A549 (cell line): ENCODE measurements at regions not wholly inside any gene's neighbourhood (a gene's known extent, or its start where the extent isn't known, plus 50 kb on each side); places are given as distances from the start of the nearest gene placed in this dataset.

Source experiments
- ATAC-seq, 2 experiments: fragments of 200-7000 bp in 1 of 2; fragments of >200 bp in 1 of 2; cut with Nextera tagmentation in 1 of 2; cut with Tn5 transposase in 1 of 2; 3 replicates each; pipeline versions ENCODE4 v1.8.0 to v1.9.1; 2018 to 2020; ENCODE audit warnings: mild to moderate bottlenecking in 1 of 2, moderate library complexity in 1 of 2
- CTCF ChIA-PET: fragments of 300-600 bp; sonication (Branson Sonifier 250); formaldehyde crosslinking; extraction: SDS; loops from one replicate; lab custom pipeline; 2021; ENCODE audit warnings: antibody characterized with exemption, inconsistent platforms; lab: Yijun Ruan, JAX
- POLR2A ChIA-PET: fragments of 350-600 bp; formaldehyde crosslinking; extraction: SDS; loops from one replicate; lab custom pipeline; 2021; ENCODE audit warnings: antibody characterized with exemption, inconsistent platforms; lab: Yijun Ruan, JAX
- DNase-seq, 2 experiments: peaks; one replicate each; pipeline versions ENCODE4 v3.0.0 to v3.0.0-alpha.2; 2011 to 2016; ENCODE audit warnings: low read depth in 1 of 2, low spot score in 1 of 2
- FAIRE-seq: peaks from 2 replicates; lab custom pipeline; 2011; peaks lifted over from hg19 to GRCh38; lab: Jason Lieb, UNC
- H3K27ac ChIP-seq, 2 experiments: fragments of >200 bp; sonication (Bioruptor Twin); formaldehyde crosslinking; 3 replicates each; pipeline ENCODE4 v1.5.1; 2016 to 2017
- H3K4me1 ChIP-seq: fragments of >200 bp; sonication (Bioruptor Twin); formaldehyde crosslinking; 3 replicates; pipeline ENCODE4 v1.6.1; 2016
- H3K4me2 ChIP-seq: fragments of >200 bp; sonication (Bioruptor Twin); formaldehyde crosslinking; 3 replicates; pipeline ENCODE4 v1.6.1; 2016
- H3K4me3 ChIP-seq: fragments of >200 bp; sonication (Bioruptor Twin); formaldehyde crosslinking; 3 replicates; pipeline ENCODE4 v1.5.1; 2016
- H3K9me3 ChIP-seq: fragments of >200 bp; sonication (Bioruptor Twin); formaldehyde crosslinking; 3 replicates; pipeline ENCODE4 v1.6.1; 2016
- BHLHE40 ChIP-seq: IDR thresholded peaks from 2 replicates; pipeline ENCODE4 v1.6.1; 2012; ENCODE audit warnings: low read depth, low read length, inconsistent platforms
- CEBPB ChIP-seq, 2 experiments: fragments of >200 bp in 1 of 2; sonication (Bioruptor Twin) in 1 of 2; formaldehyde crosslinking in 1 of 2; IDR thresholded peaks; 2 replicates each; pipeline ENCODE4 v1.6.1; 2012 to 2016
- EHMT2 ChIP-seq: fragments of 200-600 bp; sonication (generic); IDR thresholded peaks from 2 replicates; pipeline ENCODE4 v1.6.1; 2016; ENCODE audit warnings: antibody characterized with exemption, low read depth, mild to moderate bottlenecking, moderate library complexity
- ESRRA ChIP-seq: fragments of 150-350 bp; IDR thresholded peaks from 2 replicates; pipeline ENCODE4 v1.6.1; 2014; ENCODE audit warnings: mild to moderate bottlenecking, low read length, borderline replicate concordance
- FOSB ChIP-seq: fragments of 250-450 bp; sonication (Bioruptor Pico); IDR thresholded peaks from 2 replicates; pipeline ENCODE4 v1.5.0; 2020; ENCODE audit warnings: mild to moderate bottlenecking, moderate library complexity
- FOSL2 ChIP-seq, 2 experiments: fragments of 450-650 bp in 1 of 2; fragments of >200 bp in 1 of 2; sonication (Bioruptor Twin) in 1 of 2; formaldehyde crosslinking; IDR thresholded peaks; 2 replicates each; pipeline versions ENCODE4 v1.5.0 to v1.6.1; 2016 to 2020; ENCODE audit warnings: mild to moderate bottlenecking in 1 of 2, moderate library complexity in 1 of 2
- FOXS1 ChIP-seq: fragments of 250-450 bp; sonication (Bioruptor Pico); IDR thresholded peaks from 2 replicates; pipeline ENCODE4 v1.5.0; 2020; ENCODE audit warnings: mild to moderate bottlenecking, moderate library complexity
- GATA3 ChIP-seq: IDR thresholded peaks from 2 replicates; pipeline ENCODE4 v1.6.1; 2012; ENCODE audit warnings: borderline replicate concordance
- HDAC2 ChIP-seq: fragments of 200-600 bp; sonication (generic); IDR thresholded peaks from 2 replicates; pipeline ENCODE4 v1.6.1; 2016
- HEYL ChIP-seq: fragments of 250-450 bp; sonication (Bioruptor Pico); IDR thresholded peaks from 2 replicates; pipeline ENCODE4 v1.8.0; 2021; ENCODE audit warnings: mild to moderate bottlenecking, moderate library complexity
- HOXA7 ChIP-seq: fragments of 250-450 bp; sonication (Bioruptor Pico); IDR thresholded peaks from 2 replicates; pipeline ENCODE4 v1.5.0; 2020; ENCODE audit warnings: mild to moderate bottlenecking, moderate library complexity
- HOXB13 ChIP-seq: fragments of 250-450 bp; sonication (Bioruptor Pico); IDR thresholded peaks from 2 replicates; pipeline ENCODE4 v1.5.0; 2020; ENCODE audit warnings: low read depth, mild to moderate bottlenecking, moderate library complexity
- HOXB5 ChIP-seq: fragments of 250-450 bp; sonication (Bioruptor Pico); IDR thresholded peaks from 2 replicates; pipeline ENCODE4 v1.5.0; 2020; ENCODE audit warnings: mild to moderate bottlenecking, moderate library complexity
- JUNB ChIP-seq: fragments of >200 bp; sonication (Bioruptor Twin); formaldehyde crosslinking; IDR thresholded peaks from 2 replicates; pipeline ENCODE4 v1.6.1; 2016
- KDM5A ChIP-seq: fragments of 200-600 bp; sonication (generic); IDR thresholded peaks from 2 replicates; pipeline ENCODE4 v1.6.1; 2016; ENCODE audit warnings: antibody characterized with exemption, mild to moderate bottlenecking
- NR3C1 ChIP-seq: fragments of >200 bp; sonication (Bioruptor Twin); formaldehyde crosslinking; IDR thresholded peaks from 3 replicates; pipeline ENCODE4 v1.6.1; 2017
- PHF8 ChIP-seq: fragments of 200-600 bp; sonication (generic); IDR thresholded peaks from 2 replicates; pipeline ENCODE4 v1.6.1; 2016; ENCODE audit warnings: low read depth, mild to moderate bottlenecking, antibody characterized with exemption, moderate library complexity, borderline replicate concordance
- POLR2A ChIP-seq: IDR thresholded peaks from 2 replicates; pipeline ENCODE4 v1.6.1; 2012; ENCODE audit warnings: mild to moderate bottlenecking, low read length
- POLR2AphosphoS2 ChIP-seq: conservative IDR thresholded peaks from 2 replicates; pipeline ENCODE4 v1.6.1; 2012; ENCODE audit warnings: low read length, improper control_type of control experiment, inconsistent platforms
- RCOR1 ChIP-seq: fragments of 150-350 bp; IDR thresholded peaks from 2 replicates; pipeline ENCODE4 v1.6.1; 2014; ENCODE audit warnings: antibody characterized with exemption, low read length, low read depth
- RFX5 ChIP-seq: fragments of 450-650 bp; IDR thresholded peaks from 2 replicates; pipeline ENCODE4 v1.7.1; 2014; ENCODE audit warnings: antibody characterized with exemption, mild to moderate bottlenecking, moderate library complexity
- TFCP2L1 ChIP-seq: fragments of 250-450 bp; sonication (Bioruptor Pico); IDR thresholded peaks from 2 replicates; pipeline ENCODE4 v1.5.0; 2021; ENCODE audit warnings: mild to moderate bottlenecking
- ZC3H11A ChIP-seq: fragments of 450-650 bp; IDR thresholded peaks from 2 replicates; pipeline ENCODE4 v1.6.1; 2014; ENCODE audit warnings: antibody characterized with exemption, mild to moderate bottlenecking
- ZFP36 ChIP-seq: fragments of 450-650 bp; IDR thresholded peaks from 2 replicates; pipeline ENCODE4 v1.6.1; 2014; ENCODE audit warnings: borderline replicate concordance; ENCODE audit not compliant: partially characterized antibody
- ZNF302 ChIP-seq: fragments of 250-450 bp; sonication (Bioruptor Pico); IDR thresholded peaks from 2 replicates; pipeline ENCODE4 v1.9.0; 2021; ENCODE audit warnings: inconsistent platforms, mild to moderate bottlenecking, moderate library complexity
- ZSCAN20 ChIP-seq: fragments of 250-450 bp; sonication (Bioruptor Pico); IDR thresholded peaks from 2 replicates; pipeline ENCODE4 v1.8.0; 2022; ENCODE audit warnings: mild to moderate bottlenecking, moderate library complexity
- WGBS: methylation state at CpG from one replicate; pipeline ENCODE4 v1.1.6; 2017; ENCODE audit errors: missing lambda C conversion rate; 5-methylcytosine and 5-hydroxymethylcytosine counted together
- TF ChIP-seq, protein P1 (sequence below): fragments of 250-450 bp; sonication (Bioruptor Pico); IDR thresholded peaks from 2 replicates; pipeline ENCODE4 v1.5.0; 2020; ENCODE audit warnings: low read depth, mild to moderate bottlenecking, moderate library complexity
- TF ChIP-seq, protein P2 (sequence below): IDR thresholded peaks from 2 replicates; pipeline ENCODE4 v1.6.1; 2012
- TF ChIP-seq, protein P3 (sequence below): IDR thresholded peaks from 2 replicates; pipeline ENCODE4 v1.6.1; 2012; ENCODE audit warnings: low read depth, borderline replicate concordance
- TF ChIP-seq, protein P4 (sequence below): fragments of >200 bp; sonication (Bioruptor Twin); formaldehyde crosslinking; IDR thresholded peaks from 3 replicates; pipeline ENCODE4 v1.5.1; 2016

DNA sequence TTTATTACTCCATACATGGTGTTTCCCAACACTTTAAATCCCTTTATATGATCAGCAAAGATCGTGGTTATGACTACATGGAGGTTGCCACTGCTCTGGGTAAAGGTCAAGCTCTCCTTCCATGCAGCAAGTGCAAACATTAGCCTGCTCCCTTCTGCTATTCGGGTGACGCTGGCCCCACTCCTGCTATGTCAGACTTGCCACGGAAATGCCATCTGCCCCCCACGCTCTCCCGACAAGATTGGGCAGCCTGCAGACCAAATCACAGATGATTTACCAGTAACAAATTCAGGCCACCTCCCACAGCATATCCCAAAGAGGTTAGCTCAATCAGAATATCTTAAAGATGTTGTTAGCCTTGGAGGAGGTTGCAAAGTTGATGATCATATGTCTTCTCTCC is 77.8 kb upstream of the MGMT start:
- ChIA-PET POLR2A (no interaction called here), CTCF (interaction anchor here (0.6 kb wide), 1 partner anchor 47 kb away, joined by 4 read pairs; no protein-coding TSS in a partner anchor)
- no peak overlapping the region for H3K27ac ChIP-seq
- no peak overlapping the region for H3K4me3 ChIP-seq
- ATAC-seq (no peak), FAIRE-seq (no peak), DNase-seq (no peak)
- no peaks in the 10 kb centered on the region for H3K4me1 ChIP-seq
- no peak overlapping the region for H3K4me2 ChIP-seq
- WGBS = 4% methylated on average over 6 of the region's 6 CpGs
- H3K9me3 ChIP-seq = no peaks in the 10 kb centered on the region
- TF ChIP-seq, protein P1, sequence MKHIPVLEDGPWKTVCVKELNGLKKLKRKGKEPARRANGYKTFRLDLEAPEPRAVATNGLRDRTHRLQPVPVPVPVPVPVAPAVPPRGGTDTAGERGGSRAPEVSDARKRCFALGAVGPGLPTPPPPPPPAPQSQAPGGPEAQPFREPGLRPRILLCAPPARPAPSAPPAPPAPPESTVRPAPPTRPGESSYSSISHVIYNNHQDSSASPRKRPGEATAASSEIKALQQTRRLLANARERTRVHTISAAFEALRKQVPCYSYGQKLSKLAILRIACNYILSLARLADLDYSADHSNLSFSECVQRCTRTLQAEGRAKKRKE (CRISPR knock-in tag) = no peak
- TF ChIP-seq HOXA7 (no peak), ZFP36 (no peak), TFCP2L1 (no peak), HOXB13 (CRISPR knock-in tag) (no peak), FOSB (no peak), NR3C1 (no peak), HOXB5 (CRISPR knock-in tag) (no peak), POLR2A (no peak), EHMT2 (no peak), HEYL (CRISPR knock-in tag) (no peak)

DNA sequence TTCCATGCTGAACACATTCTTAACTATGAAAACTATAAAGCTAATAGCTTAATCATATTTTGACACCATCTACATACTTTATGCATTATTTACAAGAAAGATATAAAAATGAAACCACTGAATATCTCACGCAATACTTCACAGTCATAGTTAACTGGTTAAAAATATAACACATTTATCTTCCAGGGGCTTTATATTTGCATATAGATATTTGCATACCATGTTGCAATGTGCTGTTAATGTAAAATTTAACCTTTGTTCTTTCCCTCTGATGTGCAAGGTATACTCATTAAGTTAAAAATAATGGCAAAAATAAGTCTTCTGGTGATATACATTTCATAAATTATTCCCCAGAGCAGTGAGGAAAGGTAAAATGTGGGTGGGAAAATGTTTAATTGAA is 76.9 kb upstream of the MGMT start:
- FAIRE-seq = no peak
- TF ChIP-seq FOXS1 (CRISPR knock-in tag) = no peak
- no peak for TF ChIP-seq ZNF302 (CRISPR knock-in tag)
- no peak for ATAC-seq
- WGBS = 63% methylated on average over 1 of the region's 1 CpG
- DNase-seq = no peak
- ChIA-PET POLR2A (no interaction called here), CTCF (no interaction called here)
- Histone ChIP-seq H3K4me2 (no peak overlapping the region), H3K4me3 (no peak overlapping the region), H3K4me1 (no peaks in the 10 kb centered on the region), H3K9me3 (no peaks in the 10 kb centered on the region), H3K27ac (no peak overlapping the region)

DNA sequence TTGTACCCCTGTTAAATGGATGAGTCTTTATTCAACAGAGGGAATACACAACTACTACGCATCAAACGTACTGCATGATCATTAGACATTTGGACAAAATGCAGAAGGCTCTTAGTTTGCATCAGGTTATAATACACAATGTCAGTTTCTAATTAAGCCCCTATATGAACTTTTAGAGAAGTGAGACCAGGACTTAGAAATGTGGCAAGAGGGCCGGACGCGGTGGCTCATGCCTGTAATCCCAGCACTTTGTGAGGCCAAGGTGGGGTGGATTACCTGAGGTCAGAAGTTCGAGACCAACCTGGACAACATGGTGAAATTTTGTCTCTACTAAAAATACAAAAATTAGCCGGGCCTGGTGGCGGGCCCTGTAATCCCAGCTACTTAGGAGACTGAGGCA is 76.3 kb upstream of the MGMT start:
- H3K9me3 ChIP-seq = no peaks in the 10 kb centered on the region
- no peaks in the 10 kb centered on the region for H3K4me1 ChIP-seq
- FAIRE-seq = no peak
- ChIA-PET POLR2A (no interaction called here), CTCF (no interaction called here)
- DNase-seq = no peak
- 22% methylated on average over 8 of the region's 8 CpGs for WGBS
- no peak overlapping the region for H3K4me2 ChIP-seq
- no peak overlapping the region for H3K27ac ChIP-seq
- no peak overlapping the region for H3K4me3 ChIP-seq
- ATAC-seq = no peak
- no peak for TF ChIP-seq FOSL2 (IDR thresholded peaks at IDR 0.05)
- no peak for TF ChIP-seq FOSL2 (CRISPR knock-in tag; IDR thresholded peaks at IDR 0.05)
- no peak for TF ChIP-seq PHF8
- TF ChIP-seq GATA3 = no peak

DNA sequence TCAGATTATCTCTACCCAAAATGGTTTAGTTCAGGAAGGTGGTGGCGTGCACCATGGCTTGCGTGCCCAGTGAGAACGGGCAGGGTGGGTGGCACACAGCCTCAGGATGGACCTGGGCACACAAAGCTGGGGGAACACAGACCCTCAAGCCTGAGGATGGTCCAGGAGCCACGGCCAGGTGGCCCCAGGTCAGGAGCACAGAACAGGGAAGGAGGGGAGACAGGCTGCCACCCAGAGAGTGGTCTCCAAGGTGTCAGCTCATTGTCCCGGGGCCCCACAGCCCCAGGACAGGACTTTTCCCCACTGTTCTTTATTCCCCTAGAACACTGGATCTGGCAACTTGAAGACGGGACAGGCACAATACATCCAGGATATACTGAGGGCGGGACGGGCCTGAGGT is 75.6 kb upstream of the MGMT start:
- no peaks in the 10 kb centered on the region for H3K4me1 ChIP-seq
- TF ChIP-seq ZFP36 (no peak), BHLHE40 (no peak), POLR2AphosphoS2 (no peak), RFX5 (no peak), NR3C1 (no peak), KDM5A (no peak), JUNB (no peak), HDAC2 (no peak), ESRRA (no peak), CEBPB (IDR thresholded peaks at IDR 0.05) (no peak), ZC3H11A (no peak), EHMT2 (no peak), RCOR1 (no peak), ZSCAN20 (no peak), TFCP2L1 (no peak)
- TF ChIP-seq, protein P1 (CRISPR knock-in tag) = no peak
- TF ChIP-seq, protein P2, sequence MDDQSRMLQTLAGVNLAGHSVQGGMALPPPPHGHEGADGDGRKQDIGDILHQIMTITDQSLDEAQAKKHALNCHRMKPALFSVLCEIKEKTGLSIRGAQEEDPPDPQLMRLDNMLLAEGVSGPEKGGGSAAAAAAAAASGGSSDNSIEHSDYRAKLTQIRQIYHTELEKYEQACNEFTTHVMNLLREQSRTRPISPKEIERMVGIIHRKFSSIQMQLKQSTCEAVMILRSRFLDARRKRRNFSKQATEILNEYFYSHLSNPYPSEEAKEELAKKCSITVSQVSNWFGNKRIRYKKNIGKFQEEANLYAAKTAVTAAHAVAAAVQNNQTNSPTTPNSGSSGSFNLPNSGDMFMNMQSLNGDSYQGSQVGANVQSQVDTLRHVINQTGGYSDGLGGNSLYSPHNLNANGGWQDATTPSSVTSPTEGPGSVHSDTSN = no peak
- TF ChIP-seq, protein P3, sequence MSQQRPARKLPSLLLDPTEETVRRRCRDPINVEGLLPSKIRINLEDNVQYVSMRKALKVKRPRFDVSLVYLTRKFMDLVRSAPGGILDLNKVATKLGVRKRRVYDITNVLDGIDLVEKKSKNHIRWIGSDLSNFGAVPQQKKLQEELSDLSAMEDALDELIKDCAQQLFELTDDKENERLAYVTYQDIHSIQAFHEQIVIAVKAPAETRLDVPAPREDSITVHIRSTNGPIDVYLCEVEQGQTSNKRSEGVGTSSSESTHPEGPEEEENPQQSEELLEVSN = no peak
- TF ChIP-seq, protein P4, sequence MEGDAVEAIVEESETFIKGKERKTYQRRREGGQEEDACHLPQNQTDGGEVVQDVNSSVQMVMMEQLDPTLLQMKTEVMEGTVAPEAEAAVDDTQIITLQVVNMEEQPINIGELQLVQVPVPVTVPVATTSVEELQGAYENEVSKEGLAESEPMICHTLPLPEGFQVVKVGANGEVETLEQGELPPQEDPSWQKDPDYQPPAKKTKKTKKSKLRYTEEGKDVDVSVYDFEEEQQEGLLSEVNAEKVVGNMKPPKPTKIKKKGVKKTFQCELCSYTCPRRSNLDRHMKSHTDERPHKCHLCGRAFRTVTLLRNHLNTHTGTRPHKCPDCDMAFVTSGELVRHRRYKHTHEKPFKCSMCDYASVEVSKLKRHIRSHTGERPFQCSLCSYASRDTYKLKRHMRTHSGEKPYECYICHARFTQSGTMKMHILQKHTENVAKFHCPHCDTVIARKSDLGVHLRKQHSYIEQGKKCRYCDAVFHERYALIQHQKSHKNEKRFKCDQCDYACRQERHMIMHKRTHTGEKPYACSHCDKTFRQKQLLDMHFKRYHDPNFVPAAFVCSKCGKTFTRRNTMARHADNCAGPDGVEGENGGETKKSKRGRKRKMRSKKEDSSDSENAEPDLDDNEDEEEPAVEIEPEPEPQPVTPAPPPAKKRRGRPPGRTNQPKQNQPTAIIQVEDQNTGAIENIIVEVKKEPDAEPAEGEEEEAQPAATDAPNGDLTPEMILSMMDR = no peak
- ChIA-PET CTCF (no interaction called here), POLR2A (no interaction called here)
- FAIRE-seq (no peak), ATAC-seq (no peak), DNase-seq (no peak)
- 7% methylated on average over 8 of the region's 8 CpGs for WGBS
- no peak overlapping the region for H3K4me2 ChIP-seq
- no peak overlapping the region for H3K27ac ChIP-seq
- no peak overlapping the region for H3K4me3 ChIP-seq
- H3K9me3 ChIP-seq = no peaks in the 10 kb centered on the region
